Stomach (tissue), 8 donors: ENCODE measurements at regions not wholly inside any gene's neighbourhood (a gene's known extent, or its start where the extent isn't known, plus 50 kb on each side); places are given as distances from the start of the nearest gene placed in this dataset.

Source experiments
- DNase-seq, 2 donors: peaks; one replicate each; pipeline versions ENCODE4 v3.0.0 to v3.0.0-alpha.2; 2013 to 2019
- H3K27ac ChIP-seq, 5 donors: fragments of 200-600 bp in 4 of 5; sonication (generic) in 4 of 5; one replicate each; pipeline ENCODE4 v1.5.1; 2013 to 2019; ENCODE audit warnings: mild to moderate bottlenecking in 1 of 5, moderate library complexity in 1 of 5
- H3K27me3 ChIP-seq, 3 donors: fragments of 200-600 bp; sonication (generic); one replicate each; pipeline ENCODE4 v1.5.1; 2017 to 2019; ENCODE audit warnings: mixed run types in 1 of 3
- H3K36me3 ChIP-seq, 4 donors: fragments of 200-600 bp; sonication (generic); 1 replicate in 3 of 4; 2 replicates in 1 of 4; pipeline ENCODE4 v1.5.1; 2016 to 2019
- H3K4me1 ChIP-seq, 4 donors: fragments of 200-600 bp; sonication (generic); one replicate each; pipeline ENCODE4 v1.5.1; 2016 to 2019
- H3K4me3 ChIP-seq, 4 donors: fragments of 200-600 bp; sonication (generic) in 3 of 4; one replicate each; pipeline ENCODE4 v1.5.1; 2016 to 2019; ENCODE audit warnings: mild to moderate bottlenecking in 1 of 4
- H3K9me3 ChIP-seq, 4 donors: fragments of 200-600 bp; sonication (generic); one replicate each; pipeline ENCODE4 v1.5.1; 2016 to 2019
- CTCF ChIP-seq, 7 experiments: fragments of 450-650 bp in 4 of 7; fragments of 200-600 bp in 3 of 7; sonication (generic) in 3 of 7; IDR thresholded peaks; one replicate each; pipeline ENCODE4 v1.5.1; 2016 to 2019; ENCODE audit warnings: antibody characterized with exemption in 7 of 7, control low read depth in 2 of 7, mild to moderate bottlenecking in 1 of 7
- EP300 ChIP-seq: sonication (generic); formaldehyde crosslinking; IDR thresholded peaks from one replicate; pipeline ENCODE4 v1.6.1; 2017; ENCODE audit warnings: antibody characterized with exemption
- POLR2A ChIP-seq, 4 donors: fragments of 450-650 bp; IDR thresholded peaks; one replicate each; pipeline ENCODE4 v1.6.1; 2016; ENCODE audit warnings: antibody characterized with exemption in 4 of 4, control low read depth in 2 of 4, mild to moderate bottlenecking in 1 of 4, moderate library complexity in 1 of 4
- POLR2AphosphoS5 ChIP-seq, 3 donors: sonication (generic); formaldehyde crosslinking; IDR thresholded peaks; one replicate each; pipeline ENCODE4 v1.6.1; 2016; ENCODE audit warnings: antibody characterized with exemption in 3 of 3
- WGBS, 5 donors: extraction: QIAGEN DNeasy Blood & Tissue Kit in 3 of 5; methylation state at CpG; one replicate each; pipeline versions ENCODE4 v1.1.5 to v1.1.7; 2013 to 2018; 5-methylcytosine and 5-hydroxymethylcytosine counted together
- intact Hi-C: fragments of 100-400 bp; cut with DNase I; formaldehyde crosslinking; loops from one replicate; pipeline ENCODE4 v1.15.1; 2023; ENCODE audit warnings: low total_unique reads
- donor health status: healthy with polysubstance abuse.
- donor health status: Bipolar disorder and iron deficiency.
- donor health status: healthy.

- no peaks in the 10 kb centered on the region for H3K4me1 ChIP-seq
- intact Hi-C loops = no loop called here
- H3K27ac ChIP-seq = no peak overlapping the region
- no peak overlapping the region for H3K4me3 ChIP-seq
- no peak for TF ChIP-seq CTCF (IDR thresholded peaks at IDR 0.05)
- TF ChIP-seq EP300 = no peak
- TF ChIP-seq POLR2AphosphoS5 (IDR thresholded peaks at IDR 0.05) = no peak
- no peak for TF ChIP-seq POLR2A (IDR thresholded peaks at IDR 0.05)
- peaks cover 0 to 17% (median 0%) of the 10 kb centered on the region in 4 donors for H3K9me3 ChIP-seq
- H3K27me3 ChIP-seq = no peaks in the 10 kb centered on the region
- WGBS, 5 donors = 72 to 96% (median 93%) methylated on average over 2 of the region's 2 CpGs
- no peak for DNase-seq
- H3K36me3 ChIP-seq = no peaks in the 10 kb centered on the region
These were observed 490.8 kb downstream of the RASEF start for GRCh38 chr9:82572146-82572545.

GRCh38 chr9:82574911-82575310, 488.0 kb downstream of the RASEF start:
- DNase-seq = no peak
- Histone ChIP-seq H3K27ac (no peak overlapping the region), H3K36me3 (no peaks in the 10 kb centered on the region), H3K4me3 (no peak overlapping the region), H3K4me1 (no peaks in the 10 kb centered on the region), H3K9me3 (peaks cover 0 to 24% (median 5%) of the 10 kb centered on the region in 4 donors), H3K27me3 (no peaks in the 10 kb centered on the region)
- intact Hi-C loops = no loop called here
- TF ChIP-seq POLR2AphosphoS5 (IDR thresholded peaks at IDR 0.05) (no peak), EP300 (no peak), CTCF (IDR thresholded peaks at IDR 0.05) (no peak), POLR2A (IDR thresholded peaks at IDR 0.05) (no peak)

GRCh38 chr9:82580921-82581320, 482.0 kb downstream of the RASEF start:
- Histone ChIP-seq H3K4me3 (no peak overlapping the region), H3K9me3 (peaks cover 0 to 10% (median 5%) of the 10 kb centered on the region in 4 donors), H3K27me3 (no peaks in the 10 kb centered on the region), H3K27ac (peak overlapping the region in 1 of 5 donors; percentile 62), H3K36me3 (no peaks in the 10 kb centered on the region), H3K4me1 (peaks cover 0 to 5% (median 0%) of the 10 kb centered on the region in 4 donors)
- no peak for TF ChIP-seq POLR2A (IDR thresholded peaks at IDR 0.05)
- no peak for TF ChIP-seq EP300
- no peak for TF ChIP-seq CTCF (IDR thresholded peaks at IDR 0.05)
- no peak for TF ChIP-seq POLR2AphosphoS5 (IDR thresholded peaks at IDR 0.05)
- intact Hi-C loops = no loop called here
- WGBS, 5 donors = 36 to 65% (median 41%) methylated on average over 2 of the region's 2 CpGs
- no peak for DNase-seq

GRCh38 chr9:82581516-82581915, 481.4 kb downstream of the RASEF start:
- TF ChIP-seq POLR2A (IDR thresholded peaks at IDR 0.05) (no peak), EP300 (no peak)
- Histone ChIP-seq H3K4me1 (peaks cover 0 to 5% (median 0%) of the 10 kb centered on the region in 4 donors), H3K36me3 (no peaks in the 10 kb centered on the region), H3K4me3 (no peak overlapping the region), H3K27ac (no peak overlapping the region), H3K27me3 (no peaks in the 10 kb centered on the region), H3K9me3 (peaks cover 0 to 9% (median 4%) of the 10 kb centered on the region in 4 donors)
- intact Hi-C loops = no loop called here
- no peak for DNase-seq
- 89 to 96% (median 95%) methylated on average over 1 of the region's 1 CpG for WGBS, 5 donors

- Histone ChIP-seq H3K4me1 (peaks cover 0 to 5% (median 0%) of the 10 kb centered on the region in 4 donors), H3K9me3 (peaks cover 0 to 9% (median 4%) of the 10 kb centered on the region in 4 donors), H3K4me3 (no peak overlapping the region), H3K27me3 (no peaks in the 10 kb centered on the region), H3K27ac (no peak overlapping the region), H3K36me3 (no peaks in the 10 kb centered on the region)
- no peak for DNase-seq
- TF ChIP-seq POLR2A (IDR thresholded peaks at IDR 0.05) = no peak
- TF ChIP-seq POLR2AphosphoS5 (IDR thresholded peaks at IDR 0.05) = no peak
- no peak for TF ChIP-seq EP300
- TF ChIP-seq CTCF (IDR thresholded peaks at IDR 0.05) = no peak
- 80 to 94% (median 92%) methylated on average over 5 of the region's 5 CpGs for WGBS, 5 donors
- intact Hi-C loops = no loop called here
These were observed 481.0 kb downstream of the RASEF start for GRCh38 chr9:82581935-82582334.
